Ovary (tissue), 3 donors: ENCODE measurements at regions not wholly inside any gene's neighbourhood (a gene's known extent, or its start where the extent isn't known, plus 50 kb on each side); places are given as distances from the start of the nearest gene placed in this dataset.

Experiments used
- EP300 ChIP-seq: sonication (generic); formaldehyde crosslinking; IDR thresholded peaks from one replicate; pipeline ENCODE4 v1.6.1; 2017; ENCODE audit warnings: antibody characterized with exemption
- POLR2A ChIP-seq: fragments of 450-650 bp; IDR thresholded peaks from one replicate; pipeline ENCODE4 v1.6.1; 2017; ENCODE audit warnings: antibody characterized with exemption, mild to moderate bottlenecking, moderate library complexity
- TF ChIP-seq, protein P1 (sequence below), 3 donors: fragments of 450-650 bp in 2 of 3; fragments of 200-600 bp in 1 of 3; IDR thresholded peaks; one replicate each; pipeline versions ENCODE4 v1.5.1 to v1.8.0; 2016 to 2022; ENCODE audit warnings: antibody characterized with exemption in 3 of 3, mild to moderate bottlenecking in 1 of 3
- donor health status: DM: no; HTN: no; CAD: no.

GRCh38 chr12:20210621-20211215 is 157.6 kb upstream of the PDE3A start:
- TF ChIP-seq, protein P1, sequence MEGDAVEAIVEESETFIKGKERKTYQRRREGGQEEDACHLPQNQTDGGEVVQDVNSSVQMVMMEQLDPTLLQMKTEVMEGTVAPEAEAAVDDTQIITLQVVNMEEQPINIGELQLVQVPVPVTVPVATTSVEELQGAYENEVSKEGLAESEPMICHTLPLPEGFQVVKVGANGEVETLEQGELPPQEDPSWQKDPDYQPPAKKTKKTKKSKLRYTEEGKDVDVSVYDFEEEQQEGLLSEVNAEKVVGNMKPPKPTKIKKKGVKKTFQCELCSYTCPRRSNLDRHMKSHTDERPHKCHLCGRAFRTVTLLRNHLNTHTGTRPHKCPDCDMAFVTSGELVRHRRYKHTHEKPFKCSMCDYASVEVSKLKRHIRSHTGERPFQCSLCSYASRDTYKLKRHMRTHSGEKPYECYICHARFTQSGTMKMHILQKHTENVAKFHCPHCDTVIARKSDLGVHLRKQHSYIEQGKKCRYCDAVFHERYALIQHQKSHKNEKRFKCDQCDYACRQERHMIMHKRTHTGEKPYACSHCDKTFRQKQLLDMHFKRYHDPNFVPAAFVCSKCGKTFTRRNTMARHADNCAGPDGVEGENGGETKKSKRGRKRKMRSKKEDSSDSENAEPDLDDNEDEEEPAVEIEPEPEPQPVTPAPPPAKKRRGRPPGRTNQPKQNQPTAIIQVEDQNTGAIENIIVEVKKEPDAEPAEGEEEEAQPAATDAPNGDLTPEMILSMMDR (IDR thresholded peaks at IDR 0.05): no peak
- TF ChIP-seq POLR2A (no peak), EP300 (no peak)
